Mammary epithelial cell (primary cell): ENCODE measurements at regions not wholly inside any gene's neighbourhood (a gene's known extent, or its start where the extent isn't known, plus 50 kb on each side); places are given as distances from the start of the nearest gene placed in this dataset.
"Not testable (repeated sequence)": the region's sequence is repeated elsewhere in the genome, so short reads cannot be mapped to it uniquely, and the experiment has no call there.

Source experiments
- EZH2 ChIP-seq: IDR thresholded peaks from 2 replicates; pipeline ENCODE4 v1.6.1; 2012; ENCODE audit warnings: low read length, inconsistent platforms, borderline replicate concordance
- TF ChIP-seq, protein P1 (sequence below), 2 donors: IDR thresholded peaks in 1 of 2; conservative IDR thresholded peaks in 1 of 2; 2 replicates each; pipeline ENCODE4 v1.5.1; 2011 to 2012; ENCODE audit warnings: inconsistent platforms in 2 of 2, low read length in 2 of 2, mild to moderate bottlenecking in 2 of 2, control low read depth in 1 of 2, low read depth in 1 of 2; ENCODE audit not compliant: insufficient read depth in 1 of 2; ENCODE audit errors: extremely low read depth in 1 of 2

DNA sequence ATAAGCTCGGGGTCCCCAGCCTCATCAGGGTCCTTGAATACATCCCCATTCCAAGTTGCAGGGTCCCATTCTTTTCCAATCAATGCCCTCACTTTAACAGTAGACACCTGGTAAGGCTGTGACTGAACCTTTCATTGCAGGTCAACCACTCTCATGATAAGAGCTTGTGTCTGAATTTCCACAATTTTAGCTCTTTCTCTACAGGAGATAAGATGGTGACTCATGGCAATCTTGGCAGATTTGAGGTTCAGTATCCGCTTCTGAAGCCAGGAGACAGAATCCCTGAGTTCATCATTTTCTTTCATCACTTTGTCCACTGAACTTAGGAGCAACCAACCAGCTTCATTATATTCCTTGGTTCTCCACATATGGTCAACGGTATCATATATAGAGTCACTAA is 409.9 kb downstream of the TMEM232 start:
- TF ChIP-seq, protein P1, sequence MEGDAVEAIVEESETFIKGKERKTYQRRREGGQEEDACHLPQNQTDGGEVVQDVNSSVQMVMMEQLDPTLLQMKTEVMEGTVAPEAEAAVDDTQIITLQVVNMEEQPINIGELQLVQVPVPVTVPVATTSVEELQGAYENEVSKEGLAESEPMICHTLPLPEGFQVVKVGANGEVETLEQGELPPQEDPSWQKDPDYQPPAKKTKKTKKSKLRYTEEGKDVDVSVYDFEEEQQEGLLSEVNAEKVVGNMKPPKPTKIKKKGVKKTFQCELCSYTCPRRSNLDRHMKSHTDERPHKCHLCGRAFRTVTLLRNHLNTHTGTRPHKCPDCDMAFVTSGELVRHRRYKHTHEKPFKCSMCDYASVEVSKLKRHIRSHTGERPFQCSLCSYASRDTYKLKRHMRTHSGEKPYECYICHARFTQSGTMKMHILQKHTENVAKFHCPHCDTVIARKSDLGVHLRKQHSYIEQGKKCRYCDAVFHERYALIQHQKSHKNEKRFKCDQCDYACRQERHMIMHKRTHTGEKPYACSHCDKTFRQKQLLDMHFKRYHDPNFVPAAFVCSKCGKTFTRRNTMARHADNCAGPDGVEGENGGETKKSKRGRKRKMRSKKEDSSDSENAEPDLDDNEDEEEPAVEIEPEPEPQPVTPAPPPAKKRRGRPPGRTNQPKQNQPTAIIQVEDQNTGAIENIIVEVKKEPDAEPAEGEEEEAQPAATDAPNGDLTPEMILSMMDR (conservative IDR thresholded peaks at IDR 0.05 in 1 of 2, IDR thresholded peaks at IDR 0.05 in 1 of 2; ENCODE audit: extremely low read depth in 1 of 2, insufficient read depth in 1 of 2, low read depth in 1 of 2, low read length in 2 of 2) = not testable (repeated sequence)
- not testable (repeated sequence) for TF ChIP-seq EZH2
